COR-L47 (cell line): ENCODE measurements at regions not wholly inside any gene's neighbourhood (a gene's known extent, or its start where the extent isn't known, plus 50 kb on each side); places are given as distances from the start of the nearest gene placed in this dataset.

Experiments used
- DNase-seq: peaks from one replicate; lab custom pipeline; 2025; lab: John Stamatoyannopoulos, UW

- no peak for DNase-seq
These were observed 191.1 kb downstream of the MAP2K6 start for GRCh38 chr17:69605571-69605970.

- no peak for DNase-seq
These were observed 191.8 kb downstream of the MAP2K6 start for GRCh38 chr17:69606142-69606800.

- DNase-seq, result peak; percentile 59
These were observed 192.8 kb downstream of the MAP2K6 start for GRCh38 chr17:69607162-69607834.

- DNase-seq, result no peak
These were observed 193.6 kb downstream of the MAP2K6 start for GRCh38 chr17:69608141-69608540.

- no peak for DNase-seq
These were observed 194.4 kb downstream of the MAP2K6 start for GRCh38 chr17:69608808-69609472.

DNA sequence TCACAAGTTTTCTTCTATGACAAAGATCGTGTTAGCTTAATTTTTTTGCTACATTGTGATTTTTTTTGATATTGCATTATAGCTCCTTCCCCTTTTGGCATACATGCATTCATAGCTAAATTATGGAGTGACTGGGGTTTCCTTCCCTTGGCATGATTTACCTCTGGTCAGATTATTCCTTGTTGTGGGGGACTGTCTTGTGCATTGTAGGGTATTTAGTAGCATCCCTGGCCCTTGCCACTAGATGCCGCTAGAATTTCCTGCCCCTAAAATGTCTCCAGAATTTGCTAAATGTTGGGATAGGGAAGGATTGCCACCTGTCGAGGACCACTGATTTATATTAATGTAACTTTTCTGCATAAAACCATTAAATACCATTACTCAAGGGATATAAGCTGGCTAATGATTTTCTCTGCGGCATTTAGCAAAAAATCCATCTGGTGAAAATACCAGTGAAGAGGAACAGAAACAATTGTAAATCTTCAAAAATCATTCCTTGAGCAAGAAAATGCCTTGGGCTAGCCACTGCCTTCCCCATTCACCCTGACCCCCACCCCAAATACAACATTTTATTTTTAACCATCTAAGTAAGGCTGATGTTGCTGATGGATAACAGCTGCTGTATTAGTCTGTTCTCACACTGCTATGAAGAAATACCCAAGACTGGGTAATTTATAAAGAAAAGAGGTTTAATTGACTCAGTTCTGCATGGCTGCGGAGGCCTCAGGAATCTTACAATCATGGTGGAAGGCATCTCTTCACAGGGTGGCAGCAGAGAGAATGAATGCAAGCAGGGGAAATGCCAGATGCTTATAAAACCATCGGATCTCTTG is 195.2 kb downstream of the MAP2K6 start:
- no peak for DNase-seq

DNA sequence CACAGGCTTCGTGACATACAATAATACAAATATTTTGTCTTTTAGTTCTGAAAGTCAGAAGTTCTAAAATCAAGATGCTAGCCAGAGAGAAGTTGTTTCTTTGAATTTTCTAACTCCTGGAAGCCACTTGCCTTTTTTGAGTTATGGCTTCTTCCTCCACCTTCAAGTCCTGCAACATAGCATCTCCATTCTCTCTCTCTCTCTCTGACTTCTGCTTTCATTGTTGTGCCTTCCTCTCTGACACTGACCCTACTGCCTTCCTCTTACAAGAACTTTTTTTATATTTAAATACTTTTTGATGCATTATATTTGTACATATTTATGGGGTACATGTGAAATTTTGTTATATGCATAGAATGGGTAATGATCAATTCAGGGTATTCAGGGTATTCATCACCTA is 205.9 kb downstream of the MAP2K6 start:
- no peak for DNase-seq

DNA sequence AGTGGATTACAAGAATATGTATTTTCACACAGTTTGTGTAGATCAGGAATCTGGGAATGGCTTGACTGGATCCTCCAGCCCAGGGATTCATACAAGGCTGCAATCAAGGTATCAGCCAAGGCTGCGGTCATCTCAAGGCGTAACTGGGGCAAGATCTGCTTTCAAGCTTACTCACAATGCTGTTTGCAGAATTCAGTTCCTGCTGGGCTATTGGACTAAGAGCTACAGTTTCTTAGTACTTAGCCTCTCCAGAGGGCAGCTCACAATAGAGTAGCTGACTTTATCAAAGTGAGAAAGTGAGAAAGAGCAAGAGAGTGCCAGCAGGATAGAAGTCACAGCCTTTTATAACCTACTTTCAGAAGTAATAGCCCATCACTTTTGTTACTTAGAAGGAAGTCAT is 211.0 kb downstream of the MAP2K6 start:
- no peak for DNase-seq

DNA sequence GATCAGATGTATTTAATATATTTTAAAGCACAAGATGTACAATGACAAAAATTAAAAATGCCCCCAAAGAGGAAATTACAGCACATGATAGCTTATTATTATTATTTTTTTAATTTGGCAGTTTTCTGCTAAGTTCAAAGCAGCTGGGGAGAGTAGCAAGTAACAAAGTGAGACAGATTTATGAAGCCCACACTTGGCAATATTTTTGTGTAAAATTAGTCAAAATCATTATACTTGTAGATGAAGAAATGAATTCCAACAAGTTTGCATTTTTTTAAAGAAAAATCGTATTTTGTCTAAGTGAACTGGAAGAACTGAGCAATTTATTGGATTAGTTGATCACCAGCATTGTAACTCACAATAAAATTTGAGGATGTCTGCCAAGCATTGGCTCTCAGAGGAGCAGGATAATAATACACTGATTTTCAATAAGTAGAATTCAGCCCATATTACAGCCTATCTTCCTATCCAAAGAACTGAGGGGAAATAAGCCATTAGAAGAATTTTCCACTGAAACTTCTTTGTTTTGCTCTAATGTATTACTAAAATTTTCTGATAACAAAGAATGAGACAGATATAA is 215.6 kb downstream of the MAP2K6 start:
- no peak for DNase-seq

DNA sequence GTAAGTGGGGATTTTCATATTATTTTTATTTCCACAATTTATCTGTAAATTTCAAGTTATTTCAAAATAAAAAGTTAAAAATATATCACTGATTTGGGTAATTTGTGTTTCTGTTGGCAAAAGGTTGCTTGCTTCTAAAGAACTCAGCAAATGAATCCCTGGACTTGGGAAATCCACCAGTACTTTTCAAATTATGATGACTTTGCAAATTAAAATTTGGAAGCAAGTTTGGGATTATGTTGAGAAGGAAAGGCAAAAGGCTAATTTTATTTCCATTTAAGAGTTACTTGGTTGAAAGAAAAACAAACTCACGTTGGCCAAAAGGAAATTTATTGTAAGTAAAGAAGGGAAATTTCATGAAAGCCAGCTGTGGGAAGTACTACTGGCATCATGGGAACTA is 220.3 kb downstream of the MAP2K6 start:
- no peak for DNase-seq

- no peak for DNase-seq
These were observed 223.1 kb downstream of the MAP2K6 start for GRCh38 chr17:69637446-69638156.

DNA sequence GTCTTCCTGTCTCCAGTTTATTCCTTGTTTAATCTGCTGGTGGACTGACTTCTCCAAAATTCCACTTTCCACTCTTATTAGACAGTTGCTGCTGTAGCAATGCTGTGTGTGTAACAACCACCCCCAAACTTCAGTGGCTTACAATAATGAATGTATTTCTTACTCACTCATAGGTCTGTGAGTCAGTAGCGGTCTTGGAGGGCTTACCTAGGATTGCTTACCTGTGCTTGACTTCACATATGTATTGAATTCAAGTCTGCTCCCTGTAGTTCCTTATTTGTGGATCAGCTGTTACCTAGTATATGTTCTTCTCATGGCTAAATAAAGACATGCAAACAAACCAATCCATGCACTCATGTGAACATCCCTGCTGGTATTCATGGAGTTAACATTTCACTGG is 224.6 kb downstream of the MAP2K6 start:
- no peak for DNase-seq

DNA sequence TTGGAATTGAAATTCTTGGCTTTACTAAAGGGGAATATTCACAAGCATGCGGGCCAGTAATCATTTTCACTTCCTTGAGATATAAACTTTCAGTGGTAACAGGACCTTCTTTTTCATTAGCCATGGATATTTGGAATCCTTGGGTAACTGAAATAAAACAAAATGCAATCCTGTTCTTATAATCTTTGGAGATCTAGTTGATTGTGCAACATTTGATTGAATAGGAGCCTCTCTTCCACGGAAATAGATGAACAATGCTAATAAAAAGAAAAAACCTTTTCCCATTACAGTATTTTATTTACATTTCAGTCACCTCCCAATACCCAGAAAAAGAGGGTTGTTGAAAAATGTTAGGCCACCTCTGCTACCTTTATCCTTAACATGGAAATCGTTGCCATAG is 225.6 kb downstream of the MAP2K6 start:
- no peak for DNase-seq

- no peak for DNase-seq
These were observed 229.2 kb downstream of the MAP2K6 start for GRCh38 chr17:69643686-69644085.

DNA sequence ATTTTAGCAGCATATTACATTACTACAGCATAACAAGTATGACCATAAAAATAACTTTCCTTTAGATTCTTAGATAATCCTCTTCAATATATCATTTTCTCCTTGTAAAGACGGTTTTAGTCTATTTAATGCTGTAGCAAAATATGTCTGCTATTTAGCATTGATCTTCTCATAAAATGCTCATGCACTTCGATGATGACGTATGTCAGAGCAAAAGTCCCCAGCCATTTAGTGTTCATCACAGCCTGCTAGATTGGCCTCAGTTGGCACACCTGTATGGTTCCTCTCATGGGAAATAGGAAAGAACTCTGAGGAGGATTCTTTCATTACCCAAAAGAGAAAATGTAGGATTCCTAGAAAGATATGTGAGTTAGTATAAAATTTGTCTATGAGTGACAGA is 232.2 kb downstream of the MAP2K6 start:
- DNase-seq, result no peak

- no peak for DNase-seq
These were observed 236.4 kb downstream of the MAP2K6 start for GRCh38 chr17:69650881-69651280.

DNA sequence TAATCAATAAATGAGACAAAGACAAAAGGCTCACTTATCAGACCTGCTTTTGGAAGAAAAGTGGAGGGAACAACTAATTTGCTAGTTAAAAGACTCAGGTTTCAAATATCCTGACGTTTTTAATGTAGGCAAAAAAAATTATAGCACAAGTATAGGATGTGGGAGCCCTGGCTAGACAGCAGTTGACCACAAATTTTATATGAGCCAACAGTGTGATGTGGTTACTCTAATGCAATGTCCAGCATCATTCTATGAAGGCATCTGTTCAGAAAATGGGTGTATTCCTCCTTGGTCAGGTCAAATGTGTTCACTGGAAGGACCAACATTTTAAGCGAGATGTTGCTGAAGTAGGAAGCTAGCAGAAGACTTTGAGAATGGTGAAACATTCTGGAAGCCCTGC is 237.4 kb downstream of the MAP2K6 start:
- no peak for DNase-seq

DNA sequence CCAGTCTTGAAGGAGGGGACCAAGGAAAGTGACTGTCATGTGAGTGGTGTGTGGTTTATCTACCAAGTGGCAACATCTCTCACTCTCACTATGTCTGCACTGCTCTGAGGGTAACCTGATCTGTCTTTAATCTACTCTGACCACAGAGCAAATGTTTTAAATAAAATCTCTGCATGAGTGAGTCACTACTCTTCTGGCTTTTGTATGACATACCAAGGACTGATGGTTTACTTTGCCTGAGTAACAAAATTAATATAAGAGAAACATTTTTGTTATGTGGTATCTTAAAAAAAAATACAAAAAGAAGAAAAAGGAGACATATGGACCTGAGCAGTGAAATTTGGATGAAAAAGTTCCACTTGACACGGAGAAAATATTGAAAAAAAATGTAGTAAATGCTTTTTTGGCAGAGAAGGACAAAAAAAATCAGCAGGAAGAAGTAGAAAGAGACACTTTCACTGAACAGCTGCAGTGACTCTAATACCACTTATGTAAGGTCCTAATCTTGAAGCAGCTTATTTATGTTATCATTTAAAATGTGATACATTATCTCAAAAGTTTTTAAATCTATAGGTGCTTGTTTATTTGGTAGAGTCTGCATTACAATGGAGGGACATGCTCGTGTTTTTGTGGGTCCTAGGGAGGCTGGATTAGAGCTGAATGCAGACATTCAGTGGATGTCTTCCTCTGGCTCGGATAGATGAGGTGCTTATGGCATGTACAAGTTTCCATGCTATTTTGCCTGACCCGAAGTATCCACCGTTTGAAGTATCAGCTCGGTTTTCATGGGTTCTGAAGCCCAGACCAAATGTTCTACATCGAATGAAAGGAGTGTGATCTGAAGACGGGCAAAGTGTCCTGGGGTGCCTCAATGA is 240.7 kb downstream of the MAP2K6 start:
- DNase-seq, result no peak

DNA sequence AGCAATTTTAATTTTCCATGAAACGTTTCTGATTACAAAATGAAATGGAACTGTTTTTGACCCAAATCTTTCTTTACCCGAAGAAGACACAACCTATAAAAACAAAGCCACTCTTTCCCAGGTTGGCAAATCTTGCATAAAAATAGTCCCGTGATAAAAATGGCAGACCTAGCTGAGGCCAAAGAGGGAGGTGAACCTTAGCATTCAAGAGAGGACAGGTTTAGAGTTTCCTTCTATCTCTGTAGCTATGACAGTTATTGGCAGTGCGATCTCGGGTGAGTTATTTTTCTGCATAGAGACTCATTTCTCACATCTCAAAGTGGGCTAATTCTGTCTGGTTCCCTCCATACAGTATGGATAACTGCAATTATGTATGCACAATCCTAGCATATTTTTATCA is 241.4 kb downstream of the MAP2K6 start:
- DNase-seq, result no peak

GRCh38 chr17:69669441-69670178 is 255.1 kb downstream of the MAP2K6 start:
- no peak for DNase-seq
